Suprapubic skin (tissue), 4 donors: ENCODE measurements at regions not wholly inside any gene's neighbourhood (a gene's known extent, or its start where the extent isn't known, plus 50 kb on each side); places are given as distances from the start of the nearest gene placed in this dataset.
"Not testable (repeated sequence)": the region's sequence is repeated elsewhere in the genome, so short reads cannot be mapped to it uniquely, and the experiment has no call there.

ENCODE experiments used
- DNase-seq, 2 donors: peaks; one replicate each; pipeline ENCODE4 v3.0.0-alpha.2; 2019; ENCODE audit warnings: low spot score in 2 of 2
- H3K27ac ChIP-seq: fragments of 200-600 bp; sonication (generic); one replicate; pipeline ENCODE4 v1.5.1; 2019
- H3K27me3 ChIP-seq: fragments of 200-600 bp; sonication (generic); one replicate; pipeline ENCODE4 v1.5.1; 2019
- H3K36me3 ChIP-seq: fragments of 200-600 bp; sonication (generic); one replicate; pipeline ENCODE4 v1.5.1; 2019
- H3K4me1 ChIP-seq: fragments of 200-600 bp; sonication (generic); one replicate; pipeline ENCODE4 v1.5.1; 2019
- H3K4me3 ChIP-seq: fragments of 200-600 bp; sonication (generic); one replicate; pipeline ENCODE4 v1.5.1; 2019; ENCODE audit warnings: mild to moderate bottlenecking
- H3K9me3 ChIP-seq: fragments of 200-600 bp; sonication (generic); one replicate; pipeline ENCODE4 v1.5.1; 2019
- EP300 ChIP-seq: sonication (generic); formaldehyde crosslinking; IDR thresholded peaks from one replicate; pipeline ENCODE4 v1.6.1; 2017; ENCODE audit warnings: antibody characterized with exemption
- POLR2A ChIP-seq, 2 donors: fragments of 450-650 bp; IDR thresholded peaks; one replicate each; pipeline ENCODE4 v1.6.1; 2017; ENCODE audit warnings: antibody characterized with exemption in 2 of 2, mild to moderate bottlenecking in 2 of 2, moderate library complexity in 2 of 2
- POLR2AphosphoS5 ChIP-seq, 3 donors: sonication (generic); formaldehyde crosslinking; IDR thresholded peaks; one replicate each; pipeline ENCODE4 v1.6.1; 2017; ENCODE audit warnings: antibody characterized with exemption in 3 of 3
- WGBS: methylation state at CpG from one replicate; pipeline ENCODE4 v1.1.5; 2018; 5-methylcytosine and 5-hydroxymethylcytosine counted together
- TF ChIP-seq, protein P1 (sequence below), 2 donors: fragments of 200-600 bp in 1 of 2; fragments of 450-650 bp in 1 of 2; sonication (generic) in 1 of 2; IDR thresholded peaks; one replicate each; pipeline ENCODE4 v1.5.1; 2016 to 2019; ENCODE audit warnings: antibody characterized with exemption in 2 of 2, mild to moderate bottlenecking in 1 of 2, moderate library complexity in 1 of 2

DNA sequence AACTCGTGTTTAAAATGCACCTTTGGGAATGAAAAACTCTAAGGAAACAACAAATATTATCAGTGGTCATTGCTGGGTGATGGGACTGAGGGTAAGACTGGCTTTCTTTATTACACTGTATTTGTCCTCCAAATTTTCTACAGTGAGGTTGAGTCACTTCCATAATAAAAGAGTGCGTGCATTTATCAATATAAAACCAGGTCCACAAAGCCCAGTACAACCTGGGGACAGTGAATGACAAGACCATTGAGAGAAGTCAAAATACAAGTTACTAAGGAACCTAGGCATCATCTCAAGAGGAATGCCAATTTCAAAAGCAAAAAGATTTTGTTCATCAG is 76.4 kb downstream of the MAGED4 start:
- 8% methylated on average over 2 of the region's 2 CpGs for WGBS
- peak overlapping the region; percentile 55 for H3K4me3 ChIP-seq
- no peak overlapping the region for H3K27ac ChIP-seq
- H3K9me3 ChIP-seq = no peaks in the 10 kb centered on the region
- H3K4me1 ChIP-seq = no peaks in the 10 kb centered on the region
- no peaks in the 10 kb centered on the region for H3K36me3 ChIP-seq
- no peak for TF ChIP-seq POLR2AphosphoS5 (IDR thresholded peaks at IDR 0.05)
- TF ChIP-seq, protein P1, sequence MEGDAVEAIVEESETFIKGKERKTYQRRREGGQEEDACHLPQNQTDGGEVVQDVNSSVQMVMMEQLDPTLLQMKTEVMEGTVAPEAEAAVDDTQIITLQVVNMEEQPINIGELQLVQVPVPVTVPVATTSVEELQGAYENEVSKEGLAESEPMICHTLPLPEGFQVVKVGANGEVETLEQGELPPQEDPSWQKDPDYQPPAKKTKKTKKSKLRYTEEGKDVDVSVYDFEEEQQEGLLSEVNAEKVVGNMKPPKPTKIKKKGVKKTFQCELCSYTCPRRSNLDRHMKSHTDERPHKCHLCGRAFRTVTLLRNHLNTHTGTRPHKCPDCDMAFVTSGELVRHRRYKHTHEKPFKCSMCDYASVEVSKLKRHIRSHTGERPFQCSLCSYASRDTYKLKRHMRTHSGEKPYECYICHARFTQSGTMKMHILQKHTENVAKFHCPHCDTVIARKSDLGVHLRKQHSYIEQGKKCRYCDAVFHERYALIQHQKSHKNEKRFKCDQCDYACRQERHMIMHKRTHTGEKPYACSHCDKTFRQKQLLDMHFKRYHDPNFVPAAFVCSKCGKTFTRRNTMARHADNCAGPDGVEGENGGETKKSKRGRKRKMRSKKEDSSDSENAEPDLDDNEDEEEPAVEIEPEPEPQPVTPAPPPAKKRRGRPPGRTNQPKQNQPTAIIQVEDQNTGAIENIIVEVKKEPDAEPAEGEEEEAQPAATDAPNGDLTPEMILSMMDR (IDR thresholded peaks at IDR 0.05) = no peak
- TF ChIP-seq EP300 = no peak
- no peak for TF ChIP-seq POLR2A (IDR thresholded peaks at IDR 0.05)
- DNase-seq = no peak
- H3K27me3 ChIP-seq = no peaks in the 10 kb centered on the region

GRCh38 chrX:52261463-52262194 is 76.9 kb downstream of the MAGED4 start:
- Histone ChIP-seq H3K9me3 (no peaks in the 10 kb centered on the region), H3K36me3 (no peaks in the 10 kb centered on the region), H3K4me1 (no peaks in the 10 kb centered on the region), H3K27ac (peak overlapping the region; percentile 74), H3K4me3 (peak overlapping the region; percentile 55), H3K27me3 (no peaks in the 10 kb centered on the region)
- under 1% methylated on average over 30 of the region's 41 CpGs for WGBS
- TF ChIP-seq, protein P1 (IDR thresholded peaks at IDR 0.05) = peak; percentile 61 to 100
- TF ChIP-seq POLR2A (IDR thresholded peaks at IDR 0.05) (no peak), POLR2AphosphoS5 (IDR thresholded peaks at IDR 0.05) (peak in 1 of 3 donors; percentile 59)
- DNase-seq = peak; percentile 94 to 97

DNA sequence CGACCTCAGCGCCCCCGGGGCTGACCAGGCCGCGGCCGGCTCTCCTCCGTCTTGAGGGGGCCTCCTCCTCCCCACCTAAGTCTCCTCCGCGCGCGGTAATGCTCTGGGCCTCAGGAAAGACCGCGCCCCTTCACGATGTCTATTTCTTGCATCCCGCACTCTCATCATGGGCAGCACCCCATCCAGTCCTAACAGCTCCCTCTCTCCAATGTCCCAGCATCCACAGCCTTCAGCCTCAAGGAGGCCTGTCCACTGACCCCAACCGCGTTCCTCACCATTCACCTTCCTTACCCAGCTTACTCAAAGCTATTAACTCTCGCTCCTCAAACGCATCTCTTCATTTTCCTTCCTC is 77.5 kb downstream of the MAGED4 start:
- no peak for TF ChIP-seq EP300
- TF ChIP-seq, protein P1 (IDR thresholded peaks at IDR 0.05) = no peak
- no peak for TF ChIP-seq POLR2A (IDR thresholded peaks at IDR 0.05)
- no peak for TF ChIP-seq POLR2AphosphoS5 (IDR thresholded peaks at IDR 0.05)
- H3K27ac ChIP-seq = peak overlapping the region; percentile 74
- DNase-seq = no peak
- H3K4me3 ChIP-seq = peak overlapping the region; percentile 55
- 19% methylated on average over 19 of the region's 19 CpGs for WGBS
- no peaks in the 10 kb centered on the region for H3K27me3 ChIP-seq
- H3K4me1 ChIP-seq = no peaks in the 10 kb centered on the region
- H3K9me3 ChIP-seq = no peaks in the 10 kb centered on the region
- no peaks in the 10 kb centered on the region for H3K36me3 ChIP-seq

GRCh38 chrX:52263417-52263816 is 78.7 kb downstream of the MAGED4 start:
- TF ChIP-seq POLR2AphosphoS5 (IDR thresholded peaks at IDR 0.05) = no peak
- no peak for TF ChIP-seq EP300
- no peak for TF ChIP-seq POLR2A (IDR thresholded peaks at IDR 0.05)
- TF ChIP-seq, protein P1 (IDR thresholded peaks at IDR 0.05) = no peak
- no peak overlapping the region for H3K4me3 ChIP-seq
- H3K9me3 ChIP-seq = no peaks in the 10 kb centered on the region
- DNase-seq = no peak
- H3K27ac ChIP-seq = no peak overlapping the region
- no peaks in the 10 kb centered on the region for H3K4me1 ChIP-seq
- WGBS = 94% methylated on average over 5 of the region's 5 CpGs
- H3K36me3 ChIP-seq = no peaks in the 10 kb centered on the region
- H3K27me3 ChIP-seq = no peaks in the 10 kb centered on the region

- Histone ChIP-seq H3K9me3 (no peaks in the 10 kb centered on the region), H3K4me1 (no peaks in the 10 kb centered on the region), H3K27ac (no peak overlapping the region), H3K4me3 (no peak overlapping the region), H3K36me3 (no peaks in the 10 kb centered on the region), H3K27me3 (no peaks in the 10 kb centered on the region)
- TF ChIP-seq EP300 (no peak), POLR2A (IDR thresholded peaks at IDR 0.05) (no peak), POLR2AphosphoS5 (IDR thresholded peaks at IDR 0.05) (no peak)
- TF ChIP-seq, protein P1 (IDR thresholded peaks at IDR 0.05) = no peak
- 60% methylated on average over 4 of the region's 4 CpGs for WGBS
- DNase-seq = no peak
Observed at GRCh38 chrX:52265713-52266112, 81.0 kb downstream of the MAGED4 start.

GRCh38 chrX:52268502-52268901 is 83.8 kb downstream of the MAGED4 start:
- not testable (repeated sequence) for H3K4me1 ChIP-seq, H3K27ac ChIP-seq, DNase-seq, H3K27me3 ChIP-seq, H3K36me3 ChIP-seq, H3K4me3 ChIP-seq, H3K9me3 ChIP-seq
- WGBS = 76% methylated on average over 1 of the region's 1 CpG
